ENCODE measurements at regions not wholly inside any gene's neighbourhood (a gene's known extent, or its start where the extent isn't known, plus 50 kb on each side); places are given as distances from the start of the nearest gene placed in this dataset.

GRCh38 chr15:67976506-67977073 lies 77.5 kb upstream of the PIAS1 start:
- no peak for ATAC-seq
- no peak for DNase-seq
- intact Hi-C loops (cut with micrococcal nuclease): no loop called here

- ATAC-seq (no peak), DNase-seq (no peak)
- intact Hi-C loops (cut with micrococcal nuclease): no loop called here
These were observed 76.6 kb upstream of the PIAS1 start for GRCh38 chr15:67977414-67978089.

- no peak for ATAC-seq
- intact Hi-C loops (cut with micrococcal nuclease): no loop called here
- no peak for DNase-seq
These were observed 74.8 kb upstream of the PIAS1 start for GRCh38 chr15:67979281-67979680.

- DNase-seq (no peak), ATAC-seq (no peak)
- intact Hi-C loops (cut with micrococcal nuclease): no loop called here
These were observed 73.9 kb upstream of the PIAS1 start for GRCh38 chr15:67980171-67980570.

- ATAC-seq (no peak), DNase-seq (no peak)
- intact Hi-C loops (cut with micrococcal nuclease): no loop called here
These were observed 73.1 kb upstream of the PIAS1 start for GRCh38 chr15:67980773-67981685.

- intact Hi-C loops (cut with micrococcal nuclease): no loop called here
- ATAC-seq: no peak
- DNase-seq: no peak
These were observed 72.3 kb upstream of the PIAS1 start for GRCh38 chr15:67981848-67982247.

- DNase-seq (no peak), ATAC-seq (no peak)
- intact Hi-C loops (cut with micrococcal nuclease): no loop called here
These were observed 62.4 kb upstream of the PIAS1 start for GRCh38 chr15:67991706-67992105.

GRCh38 chr15:67992411-67992810 lies 61.7 kb upstream of the PIAS1 start:
- DNase-seq (no peak), ATAC-seq (no peak)
- intact Hi-C loops (cut with micrococcal nuclease): no loop called here

GRCh38 chr15:67992834-67993233 lies 61.3 kb upstream of the PIAS1 start:
- no peak for DNase-seq
- intact Hi-C loops (cut with micrococcal nuclease): no loop called here
- no peak for ATAC-seq

GRCh38 chr15:67997996-67998395 lies 56.1 kb upstream of the PIAS1 start:
- DNase-seq: no peak
- ATAC-seq: no peak
- intact Hi-C loops (cut with micrococcal nuclease): no loop called here

- DNase-seq: peak; percentile 31
- intact Hi-C loops (cut with micrococcal nuclease): no loop called here
- no peak for ATAC-seq
These were observed 55.4 kb upstream of the PIAS1 start for GRCh38 chr15:67998599-67999133.

- intact Hi-C loops (cut with micrococcal nuclease): no loop called here
- no peak for DNase-seq
These were observed 54.6 kb upstream of the PIAS1 start for GRCh38 chr15:67999320-68000100.

GRCh38 chr15:68000754-68001153 lies 53.4 kb upstream of the PIAS1 start:
- ATAC-seq: no peak
- intact Hi-C loops (cut with micrococcal nuclease): no loop called here
- no peak for DNase-seq

More at GRCh38 chr15:67999320-68000100, 54.6 kb upstream of the PIAS1 start:
- ATAC-seq: no peak

- intact Hi-C loops (cut with micrococcal nuclease): no loop called here
- ATAC-seq: no peak
- no peak for DNase-seq
These were observed 52.3 kb upstream of the PIAS1 start for GRCh38 chr15:68001811-68002210.

- DNase-seq: no peak
- no peak for ATAC-seq
- intact Hi-C loops (cut with micrococcal nuclease): no loop called here
These were observed 50.8 kb upstream of the PIAS1 start for GRCh38 chr15:68003297-68003696.
